ENCODE measurements at regions not wholly inside any gene's neighbourhood (a gene's known extent, or its start where the extent isn't known, plus 50 kb on each side); places are given as distances from the start of the nearest gene placed in this dataset.
"Not testable (repeated sequence)": the region's sequence is repeated elsewhere in the genome, so short reads cannot be mapped to it uniquely, and the experiment has no call there.

- Histone ChIP-seq H2AFZ (ENCODE audit: low read depth, low read length) (no peak overlapping the region), H3K14ac (ENCODE audit: low read length in 2 of 2) (no peak overlapping the region), H3K4ac (ENCODE audit: low read depth in 1 of 2, low read length in 2 of 2) (no peak overlapping the region), H3K36me3 (ENCODE audit: control insufficient read depth in 1 of 2, insufficient read depth in 2 of 2, low read depth in 1 of 2, low read length in 2 of 2) (no peaks in the 10 kb centered on the region), H3K9ac (ENCODE audit: low read length) (no peak overlapping the region), H2BK15ac (ENCODE audit: low read depth, poor library complexity, severe bottlenecking) (no peak overlapping the region), H4K91ac (ENCODE audit: low read length) (no peak overlapping the region), H3K4me3 (ENCODE audit: insufficient read depth in 1 of 2, low read depth in 1 of 2, low read length in 2 of 2) (no peak overlapping the region), H3K27ac (ENCODE audit: low read length, poor library complexity, severe bottlenecking) (no peak overlapping the region), H3K79me1 (replicated peaks; ENCODE audit: low read length, poor library complexity, severe bottlenecking) (no peaks in the 10 kb centered on the region), H3K4me2 (ENCODE audit: low read length, poor library complexity, severe bottlenecking) (no peak overlapping the region), H3K27me3 (ENCODE audit: control insufficient read depth in 1 of 2, insufficient read depth in 1 of 2, low read length in 2 of 2) (no peaks in the 10 kb centered on the region), H3K18ac (ENCODE audit: low read depth in 1 of 2, low read length in 2 of 2) (no peak overlapping the region), H2AK5ac (ENCODE audit: low read length, severe bottlenecking) (no peak overlapping the region), H3K4me1 (ENCODE audit: control insufficient read depth, insufficient read depth, low read depth, low read length) (no peaks in the 10 kb centered on the region), H2BK5ac (ENCODE audit: low read depth, low read length, poor library complexity, severe bottlenecking) (no peak overlapping the region), H2BK120ac (ENCODE audit: low read depth, low read length) (no peak overlapping the region), H2BK12ac (ENCODE audit: low read length in 2 of 2) (no peak overlapping the region), H3K9me3 (ENCODE audit: control insufficient read depth, low read length) (no peaks in the 10 kb centered on the region), H3K23ac (ENCODE audit: low read length in 2 of 2) (no peak overlapping the region), H4K8ac (ENCODE audit: low read length) (no peak overlapping the region)
- DNase-seq: no peak
Observed at GRCh38 chr7:119964065-119964464, 308.9 kb upstream of the KCND2 start.

- Histone ChIP-seq H3K4me2 (ENCODE audit: low read length, poor library complexity, severe bottlenecking) (no peak overlapping the region), H3K18ac (ENCODE audit: low read depth in 1 of 2, low read length in 2 of 2) (no peak overlapping the region), H3K4me1 (ENCODE audit: control insufficient read depth, insufficient read depth, low read depth, low read length) (no peaks in the 10 kb centered on the region), H3K9me3 (ENCODE audit: control insufficient read depth, low read length) (no peaks in the 10 kb centered on the region), H2AFZ (ENCODE audit: low read depth, low read length) (no peak overlapping the region), H2BK120ac (ENCODE audit: low read depth, low read length) (no peak overlapping the region), H3K79me1 (replicated peaks; ENCODE audit: low read length, poor library complexity, severe bottlenecking) (no peaks in the 10 kb centered on the region), H2BK5ac (ENCODE audit: low read depth, low read length, poor library complexity, severe bottlenecking) (no peak overlapping the region), H3K9ac (ENCODE audit: low read length) (no peak overlapping the region), H3K27ac (ENCODE audit: low read length, poor library complexity, severe bottlenecking) (no peak overlapping the region), H2BK15ac (ENCODE audit: low read depth, poor library complexity, severe bottlenecking) (no peak overlapping the region), H4K8ac (ENCODE audit: low read length) (no peak overlapping the region), H4K91ac (ENCODE audit: low read length) (no peak overlapping the region), H3K23ac (ENCODE audit: low read length in 2 of 2) (no peak overlapping the region), H3K4me3 (ENCODE audit: insufficient read depth in 1 of 2, low read depth in 1 of 2, low read length in 2 of 2) (no peak overlapping the region), H3K4ac (ENCODE audit: low read depth in 1 of 2, low read length in 2 of 2) (no peak overlapping the region), H3K14ac (ENCODE audit: low read length in 2 of 2) (no peak overlapping the region), H3K36me3 (ENCODE audit: control insufficient read depth in 1 of 2, insufficient read depth in 2 of 2, low read depth in 1 of 2, low read length in 2 of 2) (no peaks in the 10 kb centered on the region), H2AK5ac (ENCODE audit: low read length, severe bottlenecking) (no peak overlapping the region), H3K27me3 (ENCODE audit: control insufficient read depth in 1 of 2, insufficient read depth in 1 of 2, low read length in 2 of 2) (no peaks in the 10 kb centered on the region), H2BK12ac (ENCODE audit: low read length in 2 of 2) (no peak overlapping the region)
- WGBS: 79% methylated on average over 1 of the region's 1 CpG
- DNase-seq: peak; percentile 36
Observed at GRCh38 chr7:119964788-119965542, 308.0 kb upstream of the KCND2 start.

GRCh38 chr7:119967221-119967620, 305.8 kb upstream of the KCND2 start:
- H3K4me2 ChIP-seq (ENCODE audit: low read length, poor library complexity, severe bottlenecking): no peak overlapping the region
- no peak overlapping the region for H2BK12ac ChIP-seq (ENCODE audit: low read length in 2 of 2)
- H3K14ac ChIP-seq (ENCODE audit: low read length in 2 of 2): no peak overlapping the region
- H3K27me3 ChIP-seq (ENCODE audit: control insufficient read depth in 1 of 2, insufficient read depth in 1 of 2, low read length in 2 of 2): no peaks in the 10 kb centered on the region
- H3K27ac ChIP-seq (ENCODE audit: low read length, poor library complexity, severe bottlenecking): no peak overlapping the region
- no peak overlapping the region for H3K4ac ChIP-seq (ENCODE audit: low read depth in 1 of 2, low read length in 2 of 2)
- no peak overlapping the region for H3K23ac ChIP-seq (ENCODE audit: low read length in 2 of 2)
- H2BK5ac ChIP-seq (ENCODE audit: low read depth, low read length, poor library complexity, severe bottlenecking): no peak overlapping the region
- H2AFZ ChIP-seq (ENCODE audit: low read depth, low read length): no peak overlapping the region
- no peaks in the 10 kb centered on the region for H3K36me3 ChIP-seq (ENCODE audit: control insufficient read depth in 1 of 2, insufficient read depth in 2 of 2, low read depth in 1 of 2, low read length in 2 of 2)
- no peaks in the 10 kb centered on the region for H3K9me3 ChIP-seq (ENCODE audit: control insufficient read depth, low read length)
- no peak overlapping the region for H4K8ac ChIP-seq (ENCODE audit: low read length)
- DNase-seq: no peak
- H3K79me1 ChIP-seq (replicated peaks; ENCODE audit: low read length, poor library complexity, severe bottlenecking): no peaks in the 10 kb centered on the region
- H3K9ac ChIP-seq (ENCODE audit: low read length): no peak overlapping the region
- H2AK5ac ChIP-seq (ENCODE audit: low read length, severe bottlenecking): no peak overlapping the region
- H3K18ac ChIP-seq (ENCODE audit: low read depth in 1 of 2, low read length in 2 of 2): no peak overlapping the region
- WGBS: 80% methylated on average over 1 of the region's 4 CpGs
- no peak overlapping the region for H4K91ac ChIP-seq (ENCODE audit: low read length)
- H2BK120ac ChIP-seq (ENCODE audit: low read depth, low read length): no peak overlapping the region
- no peak overlapping the region for H3K4me3 ChIP-seq (ENCODE audit: insufficient read depth in 1 of 2, low read depth in 1 of 2, low read length in 2 of 2)
- no peaks in the 10 kb centered on the region for H3K4me1 ChIP-seq (ENCODE audit: control insufficient read depth, insufficient read depth, low read depth, low read length)
- H2BK15ac ChIP-seq (ENCODE audit: low read depth, poor library complexity, severe bottlenecking): no peak overlapping the region

GRCh38 chr7:119968411-119968810, 304.6 kb upstream of the KCND2 start:
- H3K27ac ChIP-seq (ENCODE audit: low read length, poor library complexity, severe bottlenecking); DNase-seq; H3K79me1 ChIP-seq (replicated peaks; ENCODE audit: low read length, poor library complexity, severe bottlenecking); H3K9me3 ChIP-seq (ENCODE audit: control insufficient read depth, low read length); H3K9ac ChIP-seq (ENCODE audit: low read length); H2BK5ac ChIP-seq (ENCODE audit: low read depth, low read length, poor library complexity, severe bottlenecking); H4K8ac ChIP-seq (ENCODE audit: low read length); H3K14ac ChIP-seq (ENCODE audit: low read length in 2 of 2); H3K4me2 ChIP-seq (ENCODE audit: low read length, poor library complexity, severe bottlenecking); H2BK12ac ChIP-seq (ENCODE audit: low read length in 2 of 2); H3K23ac ChIP-seq (ENCODE audit: low read length in 2 of 2); H2AFZ ChIP-seq (ENCODE audit: low read depth, low read length); H4K91ac ChIP-seq (ENCODE audit: low read length); H2AK5ac ChIP-seq (ENCODE audit: low read length, severe bottlenecking); H3K36me3 ChIP-seq (ENCODE audit: control insufficient read depth in 1 of 2, insufficient read depth in 2 of 2, low read depth in 1 of 2, low read length in 2 of 2); H3K4me3 ChIP-seq (ENCODE audit: insufficient read depth in 1 of 2, low read depth in 1 of 2, low read length in 2 of 2); H2BK15ac ChIP-seq (ENCODE audit: low read depth, poor library complexity, severe bottlenecking); H3K4me1 ChIP-seq (ENCODE audit: control insufficient read depth, insufficient read depth, low read depth, low read length); H3K27me3 ChIP-seq (ENCODE audit: control insufficient read depth in 1 of 2, insufficient read depth in 1 of 2, low read length in 2 of 2); H3K4ac ChIP-seq (ENCODE audit: low read depth in 1 of 2, low read length in 2 of 2); H2BK120ac ChIP-seq (ENCODE audit: low read depth, low read length); H3K18ac ChIP-seq (ENCODE audit: low read depth in 1 of 2, low read length in 2 of 2): not testable (repeated sequence)
- WGBS: 92% methylated on average over 2 of the region's 3 CpGs

Data from mesenchymal stem cell (in vitro differentiated cells and primary cell).